Uterus (tissue), 3 donors: ENCODE measurements at regions not wholly inside any gene's neighbourhood (a gene's known extent, or its start where the extent isn't known, plus 50 kb on each side); places are given as distances from the start of the nearest gene placed in this dataset.

Experiments used
- DNase-seq, 2 donors: peaks; one replicate each; pipeline ENCODE4 v3.0.0-alpha.2; 2019 to 2020
- H3K27ac ChIP-seq, 2 donors: fragments of 200-600 bp; sonication (generic); 1 replicate in 1 of 2; 2 replicates in 1 of 2; pipeline ENCODE4 v1.5.1; 2016 to 2018
- H3K27me3 ChIP-seq, 2 donors: fragments of 200-600 bp; sonication (generic); one replicate each; pipeline ENCODE4 v1.5.1; 2018 to 2019; ENCODE audit warnings: control low read depth in 1 of 2
- H3K36me3 ChIP-seq, 2 donors: fragments of 200-600 bp; sonication (generic); one replicate each; pipeline ENCODE4 v1.5.1; 2019; ENCODE audit warnings: control low read depth in 1 of 2
- H3K4me1 ChIP-seq, 2 donors: fragments of 200-600 bp; sonication (generic); one replicate each; pipeline ENCODE4 v1.5.1; 2018 to 2019; ENCODE audit warnings: control low read depth in 1 of 2
- H3K4me3 ChIP-seq, 2 donors: fragments of 200-600 bp; sonication (generic); 1 replicate in 1 of 2; 2 replicates in 1 of 2; pipeline ENCODE4 v1.5.1; 2018 to 2019; ENCODE audit warnings: mild to moderate bottlenecking in 1 of 2
- H3K9me3 ChIP-seq, 2 donors: fragments of 200-600 bp; sonication (generic); one replicate each; pipeline ENCODE4 v1.5.1; 2019; ENCODE audit warnings: control low read depth in 1 of 2
- POLR2A ChIP-seq, 2 donors: fragments of 450-650 bp; IDR thresholded peaks; one replicate each; pipeline ENCODE4 v1.6.1; 2016; ENCODE audit warnings: antibody characterized with exemption in 2 of 2, mild to moderate bottlenecking in 1 of 2, moderate library complexity in 1 of 2
- intact Hi-C: fragments of 100-400 bp; cut with DNase I; formaldehyde crosslinking; loops from one replicate; pipeline ENCODE4 v1.15.1; 2023; ENCODE audit warnings: low total_unique reads
- TF ChIP-seq, protein P1 (sequence below), 4 experiments: fragments of 200-600 bp in 2 of 4; fragments of 450-650 bp in 2 of 4; sonication (generic) in 2 of 4; IDR thresholded peaks; one replicate each; pipeline ENCODE4 v1.5.1; 2016 to 2019; ENCODE audit warnings: antibody characterized with exemption in 4 of 4, mild to moderate bottlenecking in 2 of 4, moderate library complexity in 1 of 4
- donor health status: DM: yes; HTN: yes; CAD: no.

DNA sequence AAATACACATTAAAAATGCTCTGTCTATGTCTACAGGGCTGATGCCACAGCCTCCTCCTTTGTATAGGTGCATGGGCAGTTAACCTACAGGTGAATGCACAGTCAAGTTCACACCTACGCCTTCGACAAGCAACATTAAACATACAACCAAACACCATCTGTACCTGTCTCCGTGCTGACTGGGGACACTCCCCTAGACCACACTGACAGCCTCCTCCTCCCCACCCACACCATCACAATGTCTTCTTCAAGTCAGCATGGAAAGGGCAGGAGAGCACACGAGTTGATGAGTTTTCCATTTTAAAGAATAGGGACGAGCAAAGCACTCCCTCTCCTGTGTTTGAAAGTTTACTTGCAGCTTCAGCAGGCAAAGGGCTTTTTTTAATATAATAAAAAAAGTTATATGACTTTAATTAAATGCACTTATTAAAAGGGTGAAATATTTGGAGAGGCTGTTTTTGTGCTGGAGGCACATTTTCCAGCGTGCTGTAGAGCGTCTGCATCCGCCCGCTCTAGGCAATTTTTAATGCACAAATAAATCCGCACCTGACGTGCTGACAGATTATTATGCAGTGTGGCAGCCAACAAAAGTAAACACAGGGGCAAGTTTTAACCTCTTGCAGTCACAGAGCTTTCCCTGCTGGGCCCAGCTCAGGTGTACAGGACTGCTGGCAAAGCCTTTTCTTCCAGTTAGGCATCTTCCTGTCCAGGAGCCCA is 367.9 kb downstream of the SOX9 start:
- no peak for DNase-seq
- no peaks in the 10 kb centered on the region for H3K27me3 ChIP-seq
- no peaks in the 10 kb centered on the region for H3K36me3 ChIP-seq
- H3K4me1 ChIP-seq = no peaks in the 10 kb centered on the region
- no peak overlapping the region for H3K4me3 ChIP-seq
- no peak overlapping the region for H3K27ac ChIP-seq
- H3K9me3 ChIP-seq = no peaks in the 10 kb centered on the region
- no peak for TF ChIP-seq POLR2A (IDR thresholded peaks at IDR 0.05)
- TF ChIP-seq, protein P1, sequence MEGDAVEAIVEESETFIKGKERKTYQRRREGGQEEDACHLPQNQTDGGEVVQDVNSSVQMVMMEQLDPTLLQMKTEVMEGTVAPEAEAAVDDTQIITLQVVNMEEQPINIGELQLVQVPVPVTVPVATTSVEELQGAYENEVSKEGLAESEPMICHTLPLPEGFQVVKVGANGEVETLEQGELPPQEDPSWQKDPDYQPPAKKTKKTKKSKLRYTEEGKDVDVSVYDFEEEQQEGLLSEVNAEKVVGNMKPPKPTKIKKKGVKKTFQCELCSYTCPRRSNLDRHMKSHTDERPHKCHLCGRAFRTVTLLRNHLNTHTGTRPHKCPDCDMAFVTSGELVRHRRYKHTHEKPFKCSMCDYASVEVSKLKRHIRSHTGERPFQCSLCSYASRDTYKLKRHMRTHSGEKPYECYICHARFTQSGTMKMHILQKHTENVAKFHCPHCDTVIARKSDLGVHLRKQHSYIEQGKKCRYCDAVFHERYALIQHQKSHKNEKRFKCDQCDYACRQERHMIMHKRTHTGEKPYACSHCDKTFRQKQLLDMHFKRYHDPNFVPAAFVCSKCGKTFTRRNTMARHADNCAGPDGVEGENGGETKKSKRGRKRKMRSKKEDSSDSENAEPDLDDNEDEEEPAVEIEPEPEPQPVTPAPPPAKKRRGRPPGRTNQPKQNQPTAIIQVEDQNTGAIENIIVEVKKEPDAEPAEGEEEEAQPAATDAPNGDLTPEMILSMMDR (IDR thresholded peaks at IDR 0.05) = no peak
- intact Hi-C loops = no loop called here

DNA sequence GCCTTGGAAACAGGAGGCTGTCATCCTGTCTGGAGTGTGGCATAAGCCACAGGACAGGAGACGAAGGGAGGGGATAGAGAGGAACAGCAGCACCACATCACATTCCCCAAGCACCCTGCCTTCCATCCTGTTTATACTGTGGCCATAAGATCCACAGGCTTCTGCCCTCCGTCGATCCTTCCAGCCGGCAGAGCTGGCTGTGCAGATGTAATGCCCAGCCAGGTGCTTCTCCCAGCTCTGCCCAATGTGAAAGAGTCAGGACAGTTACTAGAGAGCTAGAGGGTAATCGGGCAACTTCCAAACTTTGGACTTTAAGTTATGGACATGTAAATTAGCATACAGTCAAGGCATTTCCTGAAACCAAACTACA is 368.4 kb downstream of the SOX9 start:
- TF ChIP-seq POLR2A (IDR thresholded peaks at IDR 0.05) = no peak
- TF ChIP-seq, protein P1 (IDR thresholded peaks at IDR 0.05) = no peak
- Histone ChIP-seq H3K4me3 (no peak overlapping the region), H3K9me3 (no peaks in the 10 kb centered on the region), H3K4me1 (no peaks in the 10 kb centered on the region), H3K27me3 (no peaks in the 10 kb centered on the region), H3K27ac (no peak overlapping the region), H3K36me3 (no peaks in the 10 kb centered on the region)
- intact Hi-C loops = no loop called here
- DNase-seq = no peak

DNA sequence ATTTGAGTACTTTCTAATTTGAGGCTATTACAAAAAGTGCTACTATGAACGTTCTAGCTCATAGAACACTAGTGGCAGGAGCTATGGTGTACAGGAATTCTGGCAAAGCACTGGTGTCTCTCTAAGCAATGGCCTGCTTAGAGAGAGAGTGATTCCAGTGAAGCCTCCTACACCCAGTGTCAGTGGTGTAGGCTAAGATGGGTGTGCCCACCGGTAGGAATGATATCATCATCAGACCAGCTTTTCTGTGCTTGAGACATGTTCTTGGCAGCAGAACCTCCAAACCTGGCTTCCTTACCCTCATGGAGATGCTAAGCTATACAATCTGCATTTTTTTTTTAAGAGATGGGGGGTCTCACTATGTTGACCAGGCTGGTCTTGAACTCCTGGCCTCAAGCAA is 370.3 kb downstream of the SOX9 start:
- no peaks in the 10 kb centered on the region for H3K4me1 ChIP-seq
- H3K27ac ChIP-seq = no peak overlapping the region
- intact Hi-C loops = no loop called here
- no peak for DNase-seq
- no peak for TF ChIP-seq POLR2A (IDR thresholded peaks at IDR 0.05)
- TF ChIP-seq, protein P1 (IDR thresholded peaks at IDR 0.05) = no peak
- no peaks in the 10 kb centered on the region for H3K36me3 ChIP-seq
- H3K9me3 ChIP-seq = no peaks in the 10 kb centered on the region
- no peaks in the 10 kb centered on the region for H3K27me3 ChIP-seq
- H3K4me3 ChIP-seq = no peak overlapping the region

DNA sequence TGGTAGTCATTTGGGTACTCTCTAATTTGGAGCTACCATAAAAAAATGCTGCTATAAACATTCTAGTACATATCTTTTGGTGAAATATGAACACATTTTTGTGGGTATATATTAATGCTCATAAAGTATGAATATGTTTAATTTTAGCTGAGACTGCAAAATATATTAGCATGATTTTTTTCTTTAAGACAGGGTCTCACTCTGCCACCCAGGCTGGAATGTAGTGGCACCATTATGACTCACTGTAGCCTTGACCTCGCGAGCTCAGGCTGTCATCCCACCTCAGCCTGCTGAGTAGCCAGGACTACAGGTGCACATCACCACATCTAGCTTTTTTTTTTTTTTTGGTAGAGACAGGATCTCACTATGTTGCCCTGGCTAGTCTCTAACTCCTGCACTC is 371.7 kb downstream of the SOX9 start:
- Histone ChIP-seq H3K27me3 (no peaks in the 10 kb centered on the region), H3K4me1 (no peaks in the 10 kb centered on the region), H3K9me3 (no peaks in the 10 kb centered on the region), H3K4me3 (no peak overlapping the region), H3K36me3 (no peaks in the 10 kb centered on the region), H3K27ac (no peak overlapping the region)
- intact Hi-C loops = no loop called here
- no peak for DNase-seq
- TF ChIP-seq, protein P1 (IDR thresholded peaks at IDR 0.05) = no peak
- no peak for TF ChIP-seq POLR2A (IDR thresholded peaks at IDR 0.05)

DNA sequence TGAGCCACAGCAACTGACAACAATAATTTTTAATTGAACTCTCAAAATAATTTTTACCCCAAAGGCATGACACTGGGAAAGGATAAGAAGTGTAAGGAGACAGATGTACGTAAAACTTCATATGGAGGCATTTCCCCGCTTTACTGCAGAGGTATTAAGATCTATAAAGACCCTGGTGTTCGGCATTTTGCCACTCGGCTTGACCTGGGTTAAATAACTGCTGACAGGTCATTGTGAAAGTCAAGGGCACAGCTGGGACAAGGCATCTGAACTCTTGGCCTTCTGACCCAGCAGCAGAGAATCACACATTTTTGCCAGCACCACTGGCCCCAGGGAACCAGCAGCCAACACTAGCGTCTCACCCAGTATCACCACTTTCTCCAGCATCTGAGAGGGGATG is 372.1 kb downstream of the SOX9 start:
- intact Hi-C loops = no loop called here
- Histone ChIP-seq H3K9me3 (no peaks in the 10 kb centered on the region), H3K27ac (no peak overlapping the region), H3K36me3 (no peaks in the 10 kb centered on the region), H3K27me3 (no peaks in the 10 kb centered on the region), H3K4me3 (no peak overlapping the region), H3K4me1 (no peaks in the 10 kb centered on the region)
- TF ChIP-seq, protein P1 (IDR thresholded peaks at IDR 0.05) = no peak
- TF ChIP-seq POLR2A (IDR thresholded peaks at IDR 0.05) = no peak
- no peak for DNase-seq
